ENCODE measurements at regions not wholly inside any gene's neighbourhood (a gene's known extent, or its start where the extent isn't known, plus 50 kb on each side); places are given as distances from the start of the nearest gene placed in this dataset.
"Not testable (repeated sequence)": the region's sequence is repeated elsewhere in the genome, so short reads cannot be mapped to it uniquely, and the experiment has no call there.

DNA sequence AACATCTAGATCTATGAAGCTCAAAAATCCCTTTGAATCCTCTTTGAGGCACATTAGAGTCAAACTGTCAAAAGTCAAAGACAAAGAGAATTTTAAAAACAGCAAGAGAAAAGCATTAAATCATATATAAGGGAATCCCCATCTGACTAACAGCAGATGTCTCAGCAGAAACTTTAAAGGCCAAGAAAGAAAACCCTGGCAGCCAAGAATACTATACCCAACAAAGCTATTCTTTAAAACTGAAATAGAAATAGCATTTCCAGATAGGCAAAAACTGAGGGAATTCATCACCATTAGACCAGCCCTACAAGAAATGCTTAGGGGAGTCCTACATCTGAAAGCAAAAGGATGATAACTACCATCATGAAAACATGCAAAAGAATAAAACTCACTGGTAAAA, 211.2 kb upstream of the PDZRN3 start:
- DNase-seq, result no peak

GRCh38 chr3:73832426-73832825, 207.7 kb upstream of the PDZRN3 start:
- no peak for DNase-seq

DNA sequence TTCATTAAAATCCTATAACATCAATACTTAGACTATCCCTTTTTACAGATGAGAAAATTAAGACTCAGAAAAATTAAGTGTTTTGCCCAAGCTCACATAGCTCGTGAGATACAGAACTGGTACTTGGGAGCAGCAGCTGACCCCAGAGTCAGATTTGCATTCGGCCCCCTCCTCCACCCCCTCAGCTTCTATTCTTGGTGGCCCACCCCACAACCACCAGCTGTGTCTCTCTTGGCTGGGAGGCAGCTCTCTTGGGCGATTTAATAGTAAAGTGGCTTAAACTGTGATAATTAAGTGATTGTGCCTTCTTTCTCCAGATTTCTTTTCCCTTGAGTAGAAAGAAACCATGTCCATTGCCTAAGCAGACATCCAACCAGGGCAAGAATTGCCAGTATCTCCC, 203.6 kb upstream of the PDZRN3 start:
- no peak for DNase-seq

GRCh38 chr3:73827725-73828211, 203.0 kb upstream of the PDZRN3 start:
- no peak for DNase-seq

DNA sequence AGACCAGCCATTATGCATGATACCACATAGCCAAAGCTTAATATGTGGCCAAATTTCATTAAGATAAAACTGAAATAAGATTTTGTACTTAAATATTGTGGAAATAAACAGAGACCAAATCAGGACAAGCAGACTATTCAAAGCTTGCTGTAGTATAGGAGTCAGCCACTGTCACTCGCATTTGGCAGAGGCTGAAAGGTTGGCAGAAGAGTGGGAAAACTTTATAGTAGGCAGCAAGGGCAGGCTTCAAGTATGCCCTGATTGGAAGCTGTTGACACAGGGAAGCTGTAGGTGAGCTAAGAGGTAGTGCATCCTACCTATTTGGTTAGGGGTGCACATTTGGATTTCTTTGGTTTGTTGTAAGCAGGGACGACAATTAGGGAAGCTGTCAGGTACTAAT, 202.5 kb upstream of the PDZRN3 start:
- DNase-seq, result no peak

DNA sequence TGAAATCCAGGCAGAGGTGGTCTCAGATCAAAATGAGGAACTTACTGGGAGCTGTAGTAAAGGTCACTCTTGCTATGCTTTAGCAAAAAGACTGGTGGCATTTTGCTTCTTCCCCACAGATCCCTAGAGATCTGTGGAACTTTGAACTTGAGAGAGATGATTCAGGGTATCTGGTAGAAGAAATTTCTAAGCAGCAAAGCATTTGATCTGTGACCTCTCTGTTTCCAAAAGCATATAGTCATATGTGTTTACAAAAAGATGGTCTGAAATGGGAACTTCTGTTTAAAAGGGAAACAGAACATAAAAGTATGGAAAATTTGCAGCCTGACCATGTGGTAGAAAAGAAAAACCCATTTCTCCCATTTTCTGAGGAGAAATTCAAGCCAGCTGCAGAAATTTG, 196.2 kb upstream of the PDZRN3 start:
- DNase-seq, result not testable (repeated sequence)

- DNase-seq, result no peak
Measured at GRCh38 chr3:73820431-73820830, 195.7 kb upstream of the PDZRN3 start.

- DNase-seq, result no peak
Measured at GRCh38 chr3:73815966-73816365, 191.2 kb upstream of the PDZRN3 start.

DNA sequence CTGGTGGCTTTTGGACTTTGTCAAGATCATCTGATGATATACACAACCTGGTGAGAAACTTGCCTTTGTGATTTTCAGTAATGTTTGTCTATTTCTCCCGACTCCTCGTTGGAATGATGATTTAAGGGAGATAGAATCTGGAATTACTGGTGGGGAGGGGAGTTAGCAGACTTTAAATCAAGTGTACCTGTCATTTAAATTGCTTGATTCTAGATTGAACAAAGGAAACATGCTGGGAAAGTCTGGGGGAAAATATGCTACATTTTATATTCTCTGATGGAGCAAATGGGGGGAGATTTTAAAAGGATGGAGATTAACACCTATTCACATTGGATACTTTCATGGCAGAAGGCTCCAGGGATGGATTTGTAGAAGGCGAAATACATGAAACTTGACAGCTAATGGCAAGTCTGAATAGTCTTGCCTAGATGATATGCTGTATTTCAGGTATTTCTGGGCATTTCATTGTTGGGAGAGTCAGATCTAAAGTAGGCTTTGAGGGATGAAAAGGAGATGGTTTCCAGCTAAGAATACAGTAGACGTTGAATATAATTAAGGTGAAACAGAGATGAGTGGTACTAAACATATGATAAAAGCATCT, 189.1 kb upstream of the PDZRN3 start:
- DNase-seq, result no peak

GRCh38 chr3:73813291-73813690, 188.6 kb upstream of the PDZRN3 start:
- DNase-seq, result no peak

GRCh38 chr3:73812054-73812453, 187.3 kb upstream of the PDZRN3 start:
- no peak for DNase-seq

GRCh38 chr3:73808862-73809509, 184.2 kb upstream of the PDZRN3 start:
- DNase-seq, result no peak

- DNase-seq, result no peak
Measured at GRCh38 chr3:73805435-73805834, 180.7 kb upstream of the PDZRN3 start.

DNA sequence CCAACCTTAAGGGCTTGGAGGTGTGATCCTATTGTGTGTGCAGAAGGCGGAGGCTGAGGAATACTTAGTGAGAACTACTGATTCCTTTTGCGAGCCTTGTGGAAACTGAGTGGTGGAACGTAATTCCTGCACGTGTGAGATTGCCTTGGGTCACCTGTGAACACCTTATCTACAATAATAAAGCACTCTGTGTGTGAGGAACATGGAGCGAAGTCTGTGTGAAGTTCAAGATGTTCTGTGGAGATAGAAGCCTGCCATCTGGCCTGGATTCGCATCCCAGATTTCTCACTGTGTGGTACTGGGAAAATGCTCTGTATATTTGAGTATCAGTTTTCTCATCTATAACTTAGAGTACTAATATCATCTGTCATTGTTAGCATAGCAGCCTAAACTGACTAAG, 179.5 kb upstream of the PDZRN3 start:
- no peak for DNase-seq

- no peak for DNase-seq
Measured at GRCh38 chr3:73801444-73801843, 176.7 kb upstream of the PDZRN3 start.

GRCh38 chr3:73797311-73797710, 172.6 kb upstream of the PDZRN3 start:
- no peak for DNase-seq

DNA sequence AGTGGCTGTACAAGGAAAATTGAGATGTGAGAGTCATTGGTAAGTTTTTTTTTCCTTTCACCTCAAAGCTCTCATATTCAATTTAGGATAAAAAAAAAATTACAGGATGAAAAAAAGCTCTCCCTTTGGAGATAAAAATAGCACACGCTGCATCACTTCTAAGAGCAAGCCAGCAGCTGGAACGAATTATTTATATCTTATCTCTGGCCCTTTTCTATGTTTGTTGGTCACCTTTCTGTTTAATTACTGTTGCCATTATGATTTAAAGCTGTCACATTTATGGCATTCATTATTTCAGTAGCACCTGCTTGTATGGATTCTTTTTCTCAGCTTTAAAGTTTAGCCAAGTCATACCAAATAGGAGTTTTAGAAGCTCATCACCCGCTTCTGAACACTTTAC, 171.6 kb upstream of the PDZRN3 start:
- no peak for DNase-seq

DNA sequence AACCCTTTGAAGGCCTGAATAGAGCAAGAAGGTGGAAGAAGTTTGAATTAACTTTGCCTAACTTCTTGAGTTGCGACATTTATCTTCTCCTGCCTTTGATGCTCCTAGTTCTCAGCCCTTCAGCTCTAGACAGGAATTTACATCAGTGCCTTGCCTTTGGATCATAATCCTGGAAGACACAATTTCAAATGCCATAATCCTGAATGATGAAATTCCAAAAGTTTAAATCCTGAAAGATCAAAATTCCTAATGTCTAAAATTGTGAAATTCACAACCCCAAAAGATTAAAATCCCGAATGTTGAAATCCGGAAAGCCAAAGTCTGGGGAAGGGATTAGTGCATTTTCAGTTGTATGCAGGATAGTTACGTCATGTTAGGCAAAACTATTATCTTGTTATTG, 166.6 kb upstream of the PDZRN3 start:
- no peak for DNase-seq

DNA sequence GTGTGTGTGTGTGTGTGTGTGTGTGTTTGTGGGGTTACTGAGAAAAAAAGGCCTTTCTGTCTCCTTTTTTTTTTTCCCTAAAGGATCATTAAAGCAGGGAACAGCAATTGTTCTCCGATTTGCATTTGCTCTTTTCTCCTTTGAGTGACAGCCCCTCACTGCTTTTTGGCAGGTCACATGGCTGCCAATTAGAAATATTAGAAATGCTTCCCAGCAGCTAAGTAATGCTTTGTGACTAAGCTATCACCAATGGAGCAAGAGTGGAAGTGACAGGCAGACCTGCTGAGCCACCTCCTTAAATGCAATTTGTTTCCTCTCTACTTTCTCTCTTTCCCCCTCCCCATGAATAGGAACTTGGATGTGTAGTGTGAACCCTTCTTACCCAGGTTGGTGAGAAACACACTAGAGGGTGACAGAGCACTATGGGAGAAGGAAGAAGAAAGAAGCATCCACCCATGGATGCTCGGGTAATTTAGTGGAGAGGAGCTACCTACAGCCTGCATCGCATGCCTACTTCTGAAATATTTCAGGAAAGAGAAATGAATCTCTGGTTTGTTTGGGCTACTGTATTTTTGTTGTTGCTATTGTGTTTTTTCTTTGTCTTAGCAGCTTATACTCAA, 165.2 kb upstream of the PDZRN3 start:
- no peak for DNase-seq

- DNase-seq, result no peak
Measured at GRCh38 chr3:73787620-73788019, 162.9 kb upstream of the PDZRN3 start.

- no peak for DNase-seq
Measured at GRCh38 chr3:73786998-73787397, 162.3 kb upstream of the PDZRN3 start.

DNA sequence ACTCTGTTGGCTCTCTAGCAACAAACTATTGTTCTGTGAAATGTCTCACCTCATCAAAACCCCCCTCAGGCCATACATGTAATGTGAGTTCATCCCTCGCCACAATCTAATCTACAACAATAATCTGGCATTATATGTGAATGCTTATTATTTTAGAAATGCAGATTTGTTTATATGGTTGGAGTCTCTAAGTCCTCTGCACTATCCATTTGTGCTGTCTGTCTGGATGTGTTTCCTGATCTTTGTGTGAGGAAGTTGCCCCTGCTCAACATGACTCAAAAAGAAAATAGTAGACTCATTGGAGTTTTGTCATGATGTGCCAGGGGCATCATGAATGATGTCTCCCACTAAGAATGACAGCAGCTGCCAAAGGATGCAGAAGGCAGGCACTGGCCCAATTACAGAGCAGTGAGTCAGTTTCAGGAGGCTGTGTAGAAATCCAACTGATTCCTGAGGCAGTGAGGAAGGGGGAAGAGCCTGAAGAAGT, 161.6 kb upstream of the PDZRN3 start:
- no peak for DNase-seq

- no peak for DNase-seq
Measured at GRCh38 chr3:73784686-73785392, 160.1 kb upstream of the PDZRN3 start.

DNA sequence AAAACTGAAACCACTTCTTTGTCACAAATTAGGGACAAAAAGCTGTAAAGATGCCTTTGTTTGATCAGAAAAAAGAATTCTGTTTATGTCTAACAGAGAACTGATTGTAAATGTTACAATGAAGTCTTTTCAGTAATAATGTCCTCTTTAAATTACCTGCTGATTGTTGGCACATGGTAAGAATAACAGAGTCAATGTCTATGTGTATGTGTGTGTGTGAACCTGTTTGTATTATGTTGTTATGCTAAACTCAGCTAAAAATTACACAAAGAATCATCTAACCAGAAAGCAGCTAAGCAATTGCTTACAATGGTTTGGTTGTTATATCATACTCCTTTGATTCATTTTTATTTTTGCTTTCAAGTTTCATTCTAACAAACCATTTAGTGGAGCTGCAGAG, 159.1 kb upstream of the PDZRN3 start:
- no peak for DNase-seq

Data from activated CD4-positive, alpha-beta T cell treated with anti-CD3 and anti-CD28 coated beads, Interleukin-2, amount 50 U/mL, for 16 hours (primary cell).